Astrocyte (in vitro differentiated cells and primary cell): ENCODE measurements at regions not wholly inside any gene's neighbourhood (a gene's known extent, or its start where the extent isn't known, plus 50 kb on each side); places are given as distances from the start of the nearest gene placed in this dataset.

ENCODE experiments used
- EZH2 ChIP-seq: IDR thresholded peaks from 2 replicates; pipeline ENCODE4 v1.6.1; 2012; ENCODE audit warnings: mild to moderate bottlenecking, low read length, inconsistent platforms; ENCODE audit not compliant: insufficient read depth
- TF ChIP-seq, protein P1 (sequence below): IDR thresholded peaks from 2 replicates; pipeline ENCODE4 v1.5.1; 2011; ENCODE audit warnings: low read depth, mild to moderate bottlenecking, inconsistent platforms, low read length, moderate library complexity; ENCODE audit not compliant: insufficient read depth

DNA sequence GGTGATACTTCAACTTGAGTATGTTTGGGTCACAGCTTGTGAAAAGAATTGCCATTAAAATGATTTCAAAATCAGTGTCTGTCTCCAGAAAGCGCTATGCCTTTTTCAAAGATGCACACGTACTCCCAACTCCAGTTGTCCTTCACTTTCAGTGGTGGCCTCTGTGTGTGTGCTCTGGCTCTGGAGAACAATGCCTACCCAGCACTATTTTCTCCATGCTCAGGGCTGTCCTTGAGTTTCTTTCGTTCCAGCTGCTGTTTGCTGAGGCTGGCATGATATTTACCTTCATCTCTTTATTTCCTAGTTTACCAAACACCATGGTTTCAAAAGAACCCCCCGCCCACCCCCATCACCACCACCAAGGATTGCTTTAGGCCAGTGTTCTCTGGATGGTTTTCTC lies 136.8 kb downstream of the QRSL1 start:
- TF ChIP-seq, protein P1, sequence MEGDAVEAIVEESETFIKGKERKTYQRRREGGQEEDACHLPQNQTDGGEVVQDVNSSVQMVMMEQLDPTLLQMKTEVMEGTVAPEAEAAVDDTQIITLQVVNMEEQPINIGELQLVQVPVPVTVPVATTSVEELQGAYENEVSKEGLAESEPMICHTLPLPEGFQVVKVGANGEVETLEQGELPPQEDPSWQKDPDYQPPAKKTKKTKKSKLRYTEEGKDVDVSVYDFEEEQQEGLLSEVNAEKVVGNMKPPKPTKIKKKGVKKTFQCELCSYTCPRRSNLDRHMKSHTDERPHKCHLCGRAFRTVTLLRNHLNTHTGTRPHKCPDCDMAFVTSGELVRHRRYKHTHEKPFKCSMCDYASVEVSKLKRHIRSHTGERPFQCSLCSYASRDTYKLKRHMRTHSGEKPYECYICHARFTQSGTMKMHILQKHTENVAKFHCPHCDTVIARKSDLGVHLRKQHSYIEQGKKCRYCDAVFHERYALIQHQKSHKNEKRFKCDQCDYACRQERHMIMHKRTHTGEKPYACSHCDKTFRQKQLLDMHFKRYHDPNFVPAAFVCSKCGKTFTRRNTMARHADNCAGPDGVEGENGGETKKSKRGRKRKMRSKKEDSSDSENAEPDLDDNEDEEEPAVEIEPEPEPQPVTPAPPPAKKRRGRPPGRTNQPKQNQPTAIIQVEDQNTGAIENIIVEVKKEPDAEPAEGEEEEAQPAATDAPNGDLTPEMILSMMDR, result no peak
- no peak for TF ChIP-seq EZH2
